Endothelial cell of hepatic sinusoid (primary cell): ENCODE measurements at regions not wholly inside any gene's neighbourhood (a gene's known extent, or its start where the extent isn't known, plus 50 kb on each side); places are given as distances from the start of the nearest gene placed in this dataset.

ENCODE experiments used
- in situ Hi-C: cut with HindIII; loops from 2 replicates; pipeline ENCODE4 v1.10.0; 2017; ENCODE audit warnings: low sequenced_read_pairs

DNA sequence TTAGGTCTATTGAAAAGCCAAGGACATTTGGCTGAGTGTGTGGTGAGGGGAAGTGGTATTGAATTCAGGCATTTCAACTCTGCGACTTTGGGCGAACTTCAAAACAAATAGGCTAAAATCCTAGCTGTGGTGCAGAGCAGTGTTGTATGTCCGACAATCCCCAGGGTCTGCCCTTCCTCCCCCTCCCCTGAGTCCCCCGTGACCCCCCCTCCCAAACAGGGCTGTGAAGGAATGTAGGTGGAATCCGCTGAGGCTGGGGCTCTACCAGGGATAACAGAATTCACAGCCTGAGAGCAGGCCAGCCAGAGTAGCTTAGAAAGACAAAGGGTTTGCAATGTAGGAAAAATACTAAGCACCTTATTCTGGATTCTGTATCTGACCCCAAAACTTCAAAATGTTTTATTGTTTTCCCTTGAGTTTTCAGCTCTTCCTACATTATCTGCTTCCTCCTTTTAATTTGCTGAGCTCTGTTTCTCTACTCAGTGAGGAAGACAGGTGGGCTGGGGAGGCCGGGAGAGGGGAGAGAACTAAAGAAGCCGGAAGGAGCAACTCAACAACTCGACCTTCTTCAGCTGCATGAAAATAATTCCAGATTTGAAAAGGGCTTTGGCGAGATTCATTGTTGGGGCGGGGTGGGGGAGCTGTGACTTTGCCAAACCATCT lies 315.2 kb downstream of the BLID start:
- in situ Hi-C loops: no loop called here

DNA sequence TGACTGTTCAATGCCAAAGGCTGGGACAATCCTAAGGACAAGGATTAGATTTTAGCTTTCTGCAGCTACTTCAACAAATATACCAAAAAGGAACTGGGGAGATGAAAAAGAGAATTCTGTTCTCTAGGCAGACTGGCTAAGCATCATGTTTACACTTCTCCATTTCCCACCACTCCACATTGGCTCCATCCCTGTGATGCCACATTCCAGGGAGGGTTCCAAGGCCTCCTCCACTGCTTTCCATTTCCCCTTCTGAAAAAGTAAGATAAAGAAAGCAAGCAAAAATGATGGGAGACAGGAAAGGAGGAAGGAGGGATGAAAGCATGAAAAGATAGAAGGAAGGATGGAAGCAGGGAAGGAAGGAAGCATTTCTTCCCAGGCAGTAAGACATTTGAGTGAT lies 315.8 kb downstream of the BLID start:
- in situ Hi-C loops: no loop called here

DNA sequence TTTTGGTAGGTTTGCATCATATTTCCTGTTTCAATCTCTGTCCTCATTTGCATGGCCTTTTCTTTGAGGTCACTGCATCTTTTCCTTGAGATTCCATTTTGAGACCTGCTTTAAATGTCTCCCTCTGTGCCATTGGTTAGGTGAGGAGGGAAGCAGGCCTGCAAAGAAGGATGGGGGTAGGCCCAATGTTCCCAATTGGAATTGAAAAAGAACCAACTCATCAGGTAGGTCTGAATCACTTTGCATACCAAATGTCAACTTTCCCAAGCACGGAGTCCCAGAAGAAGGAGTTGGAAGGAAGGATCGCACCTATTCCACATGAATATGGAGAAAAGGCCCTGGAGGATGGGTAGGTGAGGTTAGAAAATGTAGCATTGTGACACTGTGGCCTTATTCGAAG lies 318.5 kb downstream of the BLID start:
- in situ Hi-C loops: no loop called here

- in situ Hi-C loops: no loop called here
Measured at GRCh38 chr11:121795174-121795573, 320.8 kb downstream of the BLID start.

- in situ Hi-C loops: no loop called here
Measured at GRCh38 chr11:121794671-121795141, 321.3 kb downstream of the BLID start.

DNA sequence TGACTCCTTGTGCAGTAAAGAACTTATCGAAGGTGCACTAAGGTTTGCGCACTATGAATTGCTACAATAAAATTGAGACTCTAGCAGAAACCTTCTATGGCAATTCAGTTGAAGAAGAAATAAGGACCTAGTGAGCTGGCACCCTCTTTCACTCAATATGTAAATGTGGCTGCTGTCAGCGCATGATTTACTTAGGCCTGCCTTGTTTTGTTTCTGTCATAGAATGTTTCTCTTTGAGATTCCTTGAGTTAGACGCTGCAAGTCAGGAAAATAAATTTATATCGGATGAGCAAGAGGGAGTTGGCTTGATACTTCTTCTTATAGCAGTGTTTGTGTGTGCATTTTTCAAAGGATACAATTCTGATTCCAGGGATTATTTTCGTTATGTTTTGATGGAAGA lies 322.1 kb downstream of the BLID start:
- in situ Hi-C loops: no loop called here

GRCh38 chr11:121793291-121793690 lies 322.7 kb downstream of the BLID start:
- in situ Hi-C loops: no loop called here

DNA sequence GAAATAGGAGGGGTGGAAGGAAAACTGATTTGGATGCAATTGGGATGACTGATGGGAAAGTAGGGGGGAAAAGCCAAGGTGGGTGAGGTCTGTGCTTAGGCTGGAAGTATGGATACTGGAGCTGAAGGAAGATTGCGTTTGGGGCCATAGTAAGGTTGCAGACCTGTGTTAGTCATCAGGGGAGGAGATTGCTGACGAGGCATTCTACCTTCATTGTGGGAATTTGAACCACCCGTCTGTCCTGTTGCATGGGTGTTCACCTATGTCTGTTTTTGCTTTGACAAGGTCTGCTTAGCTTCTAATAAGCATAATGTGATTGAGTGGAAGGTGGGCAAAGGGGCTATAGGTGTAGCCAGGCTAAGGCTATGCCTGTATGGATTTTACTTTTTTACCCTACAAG lies 323.8 kb downstream of the BLID start:
- in situ Hi-C loops: no loop called here

- in situ Hi-C loops: no loop called here
Measured at GRCh38 chr11:121790430-121790829, 325.6 kb downstream of the BLID start.

- in situ Hi-C loops: no loop called here
Measured at GRCh38 chr11:121780971-121781370, 328.2 kb upstream of the SORL1-AS1 start.

GRCh38 chr11:121777056-121777455 lies 324.3 kb upstream of the SORL1-AS1 start:
- in situ Hi-C loops: no loop called here

DNA sequence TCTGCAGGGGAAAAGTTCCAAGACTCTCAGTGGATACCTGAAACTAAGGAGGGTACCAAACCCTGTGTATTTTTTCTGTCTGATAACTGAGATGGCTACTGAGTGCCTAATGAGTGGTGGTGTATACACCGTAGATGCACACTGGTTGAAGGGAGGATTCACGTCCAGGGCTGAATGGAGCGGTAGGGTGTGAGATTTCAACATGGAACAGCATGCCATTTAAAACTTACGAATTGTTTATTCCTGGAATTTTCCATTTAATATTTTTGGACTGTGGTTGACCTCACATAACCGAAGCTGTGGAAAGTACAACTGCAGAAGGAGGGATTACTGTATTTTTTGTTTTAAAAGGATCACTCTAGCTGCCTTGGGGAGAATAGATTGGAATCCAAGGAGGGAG lies 322.5 kb upstream of the SORL1-AS1 start:
- in situ Hi-C loops: no loop called here

DNA sequence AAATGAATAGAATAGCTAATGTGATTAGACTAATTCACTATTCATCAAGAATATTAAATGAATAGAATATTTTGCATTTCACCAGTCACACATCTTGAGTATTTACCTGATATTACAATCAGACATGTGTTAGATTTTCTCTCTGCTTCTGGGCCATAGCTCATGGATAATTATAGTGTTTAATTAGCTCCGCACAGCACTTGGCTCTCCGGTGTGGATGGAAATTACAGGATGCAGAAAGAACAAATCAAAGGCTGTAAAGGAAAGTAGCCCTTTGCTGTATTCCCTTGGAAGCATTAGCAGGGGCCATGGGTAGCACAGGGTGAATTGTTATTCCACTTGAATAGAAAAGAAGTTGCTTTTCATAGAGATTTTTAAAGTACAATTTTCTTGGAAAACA lies 320.3 kb upstream of the SORL1-AS1 start:
- in situ Hi-C loops: no loop called here

- in situ Hi-C loops: no loop called here
Measured at GRCh38 chr11:121770939-121771595, 318.3 kb upstream of the SORL1-AS1 start.

- in situ Hi-C loops: loop anchor here (5.0 kb wide), 1 partner anchor 213 kb away; no protein-coding TSS in a partner anchor
Measured at GRCh38 chr11:121769191-121769590, 316.4 kb upstream of the SORL1-AS1 start.

DNA sequence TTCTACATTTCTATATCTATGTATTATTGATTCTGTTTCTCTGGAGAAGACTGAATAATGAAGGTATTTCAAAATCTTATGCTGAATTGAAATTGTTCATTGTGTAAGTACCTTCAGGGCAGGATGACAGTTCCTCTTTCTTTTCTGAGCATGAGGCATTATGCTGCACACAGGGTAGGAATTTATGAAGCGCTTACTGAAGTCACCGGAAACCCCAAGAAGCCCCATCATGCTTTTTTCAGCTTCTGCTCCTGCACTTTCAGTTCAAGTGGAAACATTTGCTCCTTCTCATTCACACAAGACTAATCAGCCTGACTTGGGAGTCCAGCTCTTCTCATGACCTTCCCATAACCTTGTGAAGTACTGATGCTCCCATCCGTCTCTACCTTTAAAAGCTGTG lies 314.7 kb upstream of the SORL1-AS1 start:
- in situ Hi-C loops: loop anchor here (5.0 kb wide), 1 partner anchor 215 kb away; no protein-coding TSS in a partner anchor

- in situ Hi-C loops: loop anchor here (5.0 kb wide), 1 partner anchor 215 kb away; no protein-coding TSS in a partner anchor
Measured at GRCh38 chr11:121766991-121767390, 314.2 kb upstream of the SORL1-AS1 start.

- in situ Hi-C loops: loop anchor here (5.0 kb wide), 1 partner anchor 216 kb away; no protein-coding TSS in a partner anchor
Measured at GRCh38 chr11:121766166-121766565, 313.4 kb upstream of the SORL1-AS1 start.

DNA sequence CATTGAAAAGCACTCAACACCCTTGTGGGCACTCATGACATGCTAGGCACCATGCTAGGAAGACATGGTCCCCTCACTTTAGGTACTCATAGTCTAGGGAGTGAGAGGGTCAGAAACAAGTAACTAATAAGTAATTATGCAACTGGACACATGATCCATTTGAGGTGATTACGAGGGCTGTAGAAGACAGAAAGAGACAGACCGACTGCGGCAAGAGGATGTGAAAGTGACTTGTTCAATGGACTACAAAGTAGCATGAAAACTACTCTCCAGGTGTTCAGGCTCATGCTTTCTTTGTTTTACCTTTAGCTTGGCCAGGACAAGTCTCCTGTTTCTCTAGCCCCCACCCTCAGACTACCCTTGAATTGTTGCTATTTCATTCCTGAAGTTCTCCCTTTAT lies 310.8 kb upstream of the SORL1-AS1 start:
- in situ Hi-C loops: no loop called here

- in situ Hi-C loops: no loop called here
Measured at GRCh38 chr11:121762820-121763219, 310.1 kb upstream of the SORL1-AS1 start.

DNA sequence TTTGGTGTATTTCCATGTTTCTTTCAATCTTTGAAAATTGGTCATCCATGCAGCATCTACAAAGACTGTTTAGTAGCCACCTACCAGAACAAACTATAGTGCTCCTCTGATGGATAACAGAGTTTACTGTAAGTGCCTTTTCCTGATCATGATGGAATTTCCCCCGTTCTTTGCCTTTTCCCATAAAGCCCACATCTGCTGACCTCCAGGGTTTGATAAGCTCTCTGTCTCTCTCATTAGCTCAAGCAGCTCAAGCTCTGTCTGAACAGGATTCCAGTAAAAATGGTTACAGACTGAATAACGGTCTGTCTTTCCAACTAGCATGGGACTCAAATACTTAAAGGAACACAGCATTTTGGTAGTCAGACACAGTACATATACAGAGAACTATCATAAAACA lies 308.4 kb upstream of the SORL1-AS1 start:
- in situ Hi-C loops: no loop called here

DNA sequence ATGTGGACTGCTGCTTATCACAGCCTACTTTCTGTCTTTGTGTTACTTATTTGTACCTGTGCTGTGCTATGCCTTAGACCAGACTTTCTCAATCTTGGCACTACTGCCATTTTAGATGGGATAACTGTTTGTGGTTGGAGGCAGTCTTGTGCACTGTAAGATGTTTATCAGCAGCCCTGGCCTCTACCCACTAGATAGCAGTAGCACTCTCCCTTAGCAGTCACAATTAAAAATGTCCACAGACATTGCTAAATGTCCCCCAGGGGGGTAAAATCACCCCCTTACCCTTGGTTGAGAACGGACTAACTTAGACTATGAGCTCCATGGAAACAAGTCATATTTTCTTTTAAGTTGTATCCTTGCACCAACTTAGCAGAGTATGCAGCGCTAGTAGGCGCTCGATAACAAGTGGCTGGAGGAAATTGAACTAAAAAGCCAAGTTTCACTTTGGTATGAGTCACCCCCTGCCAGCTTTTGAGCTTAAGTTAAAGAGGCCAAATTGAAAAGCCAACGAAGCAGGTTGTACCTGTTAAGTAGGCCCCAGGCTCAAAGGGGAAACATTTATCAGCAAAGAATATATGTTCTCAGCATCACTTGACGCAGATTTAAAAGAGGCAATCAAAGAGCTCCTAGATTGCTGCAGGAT lies 304.8 kb upstream of the SORL1-AS1 start:
- in situ Hi-C loops: loop anchor here (5.0 kb wide), 1 partner anchor 60 kb away; no protein-coding TSS in a partner anchor
